SK-N-SH (cell line): ENCODE measurements at regions not wholly inside any gene's neighbourhood (a gene's known extent, or its start where the extent isn't known, plus 50 kb on each side); places are given as distances from the start of the nearest gene placed in this dataset.

ENCODE experiments used
- CTCF ChIA-PET: fragments of 300-600, 350-600 bp; formaldehyde crosslinking; extraction: SDS; loops from one replicate; lab custom pipeline; 2021; lab: Yijun Ruan, JAX
- POLR2A ChIA-PET: fragments of 350-600 bp; sonication (Branson Sonifier 250); formaldehyde crosslinking; extraction: SDS; loops from one replicate; lab custom pipeline; 2020; ENCODE audit warnings: antibody characterized with exemption, inconsistent platforms; lab: Yijun Ruan, JAX
- DNase-seq: peaks from one replicate; pipeline ENCODE4 v3.0.0; 2012
- H2AFZ ChIP-seq: fragments of 200-600 bp; sonication (generic); 2 replicates; pipeline ENCODE4 v1.8.1; 2016; ENCODE audit warnings: antibody characterized with exemption, mild to moderate bottlenecking, low read depth
- H3F3A ChIP-seq: fragments of 200-600 bp; sonication (generic); replicated peaks from 2 replicates; pipeline ENCODE3; 2016; ENCODE audit warnings: antibody characterized with exemption, mild to moderate bottlenecking; ENCODE audit not compliant: insufficient read depth
- H3K27ac ChIP-seq, 2 experiments: fragments of 200-500 bp in 1 of 2; fragments of 200-600 bp in 1 of 2; sonication (Bioruptor generic) in 1 of 2; sonication (generic), shearing (Covaris generic) in 1 of 2; 2 replicates each; pipeline versions ENCODE4 v1.5.1 to v1.6.1; 2014 to 2016; ENCODE audit warnings: low read depth in 2 of 2, inconsistent platforms in 1 of 2, low read length in 1 of 2, mild to moderate bottlenecking in 1 of 2, mixed read lengths in 1 of 2
- H3K27me3 ChIP-seq: fragments of 200-600 bp; sonication (generic), shearing (Covaris generic); 2 replicates; pipeline ENCODE4 v1.6.1; 2016; ENCODE audit warnings: mixed run types; ENCODE audit not compliant: insufficient read depth
- H3K36me3 ChIP-seq, 2 experiments: fragments of 200-500 bp in 1 of 2; fragments of 200-600 bp in 1 of 2; sonication (Bioruptor generic) in 1 of 2; sonication (generic) in 1 of 2; replicated peaks in 1 of 2; 2 replicates each; pipeline versions ENCODE3 to v1.5.1; 2014 to 2016; ENCODE audit warnings: low read length in 1 of 2, mild to moderate bottlenecking in 1 of 2; ENCODE audit not compliant: insufficient read depth in 2 of 2, control insufficient read depth in 1 of 2
- H3K4me1 ChIP-seq, 2 experiments: fragments of 200-500 bp in 1 of 2; fragments of 200-600 bp in 1 of 2; sonication (Bioruptor generic) in 1 of 2; sonication (generic), shearing (Covaris generic) in 1 of 2; 2 replicates each; pipeline versions ENCODE4 v1.5.1 to v1.6.1; 2014 to 2016; ENCODE audit warnings: low read depth in 1 of 2, low read length in 1 of 2, mixed run types in 1 of 2; ENCODE audit not compliant: insufficient read depth in 2 of 2, control insufficient read depth in 1 of 2
- H3K4me2 ChIP-seq: fragments of 200-600 bp; sonication (generic), shearing (Covaris generic); 2 replicates; pipeline ENCODE4 v1.6.1; 2017; ENCODE audit warnings: mixed run types
- H3K4me3 ChIP-seq, 2 experiments: fragments of 200-500 bp in 1 of 2; fragments of 200-600 bp in 1 of 2; sonication (Bioruptor generic) in 1 of 2; sonication (generic), shearing (Covaris generic) in 1 of 2; 2 replicates each; pipeline versions ENCODE4 v1.5.1 to v1.8.1; 2014 to 2016; ENCODE audit warnings: low read depth in 2 of 2, inconsistent platforms in 1 of 2, low read length in 1 of 2, mild to moderate bottlenecking in 1 of 2, mixed read lengths in 1 of 2, moderate library complexity in 1 of 2
- H3K79me2 ChIP-seq: fragments of 200-600 bp; sonication (generic); 2 replicates; pipeline ENCODE4 v1.8.1; 2017; ENCODE audit warnings: mild to moderate bottlenecking; ENCODE audit not compliant: insufficient read depth
- H3K9ac ChIP-seq: fragments of 200-600 bp; sonication (generic); 2 replicates; pipeline ENCODE4 v1.6.1; 2017; ENCODE audit warnings: mixed run types
- H3K9me2 ChIP-seq: fragments of 200-600 bp; sonication (generic); 2 replicates; pipeline ENCODE4 v1.6.1; 2017; ENCODE audit warnings: mixed run types
- H3K9me3 ChIP-seq: fragments of 200-600 bp; sonication (generic); 2 replicates; pipeline ENCODE4 v1.6.1; 2017; ENCODE audit warnings: mixed run types, mild to moderate bottlenecking, moderate library complexity
- H4K20me1 ChIP-seq: fragments of 200-600 bp; sonication (generic); 2 replicates; pipeline ENCODE4 v1.6.1; 2017; ENCODE audit warnings: mild to moderate bottlenecking, mixed run types; ENCODE audit not compliant: insufficient read depth
- CHD2 ChIP-seq: fragments of 150-350 bp; IDR thresholded peaks from 2 replicates; pipeline ENCODE4 v1.6.1; 2018; ENCODE audit warnings: low read length; ENCODE audit not compliant: partially characterized antibody
- GATA2 ChIP-seq: sonication (generic); formaldehyde crosslinking; IDR thresholded peaks from 2 replicates; pipeline ENCODE4 v1.5.0; 2020; ENCODE audit warnings: mild to moderate bottlenecking, missing genetic modification reagents
- MXI1 ChIP-seq: IDR thresholded peaks from 2 replicates; pipeline ENCODE4 v1.6.1; 2012; ENCODE audit warnings: mild to moderate bottlenecking, low read depth, low read length, improper control_type of control experiment
- RAD21 ChIP-seq: IDR thresholded peaks from 2 replicates; pipeline ENCODE4 v1.6.1; 2012; ENCODE audit warnings: mild to moderate bottlenecking, low read length
- REST ChIP-seq: IDR thresholded peaks from 2 replicates; pipeline ENCODE4 v1.6.1; 2012; ENCODE audit warnings: mild to moderate bottlenecking, low read depth, low read length, moderate library complexity
- RFX5 ChIP-seq: IDR thresholded peaks from 2 replicates; pipeline ENCODE4 v1.6.1; 2012; ENCODE audit warnings: mild to moderate bottlenecking, improper control_type of control experiment, low read length
- SMC3 ChIP-seq: IDR thresholded peaks from 2 replicates; pipeline ENCODE4 v1.6.1; 2012; ENCODE audit warnings: low read depth, low read length, improper control_type of control experiment
- USF1 ChIP-seq: IDR thresholded peaks from 2 replicates; pipeline ENCODE4 v1.4.0; 2012; ENCODE audit warnings: low read depth, borderline replicate concordance
- WGBS: methylation state at CpG from one replicate; pipeline ENCODE4 v1.1.6; 2017; ENCODE audit warnings: low lambda C conversion rate; 5-methylcytosine and 5-hydroxymethylcytosine counted together

- TF ChIP-seq REST (no peak), USF1 (no peak), MXI1 (no peak)
Measured at GRCh38 chr1:5451671-5452070, 540.6 kb downstream of the NPHP4 start (continued).

GRCh38 chr1:5448486-5448885 lies 543.7 kb downstream of the NPHP4 start:
- Histone ChIP-seq H3K4me3 (no peak overlapping the region), H3K4me1 (peaks cover 0 to 19% of the 10 kb centered on the region in 2 experiments; a peak in 1 of 4 replicates), H4K20me1 (no peaks in the 10 kb centered on the region), H3K9ac (no peak overlapping the region), H3K27ac (no peak overlapping the region; a peak in 1 of 4 replicates), H3K9me3 (no peaks in the 10 kb centered on the region), H3K79me2 (no peaks in the 10 kb centered on the region), H3F3A (no peaks in the 10 kb centered on the region), H3K4me2 (no peak overlapping the region), H2AFZ (no peak overlapping the region), H3K27me3 (no peaks in the 10 kb centered on the region), H3K9me2 (no peaks in the 10 kb centered on the region), H3K36me3 (no peaks in the 10 kb centered on the region)
- TF ChIP-seq GATA2 (CRISPR knock-in tag) = no peak
- TF ChIP-seq RAD21 = peak; percentile 56
- TF ChIP-seq CHD2 = no peak
- TF ChIP-seq SMC3 = peak; percentile 21; the same call in 1 of the 2 replicates
- DNase-seq = no peak
- CTCF ChIA-PET = interaction anchor here (0.6 to 3.4 kb wide), 11 partner anchors 14 to 793 kb away, joined by 3 to 17 read pairs (median 3); no protein-coding TSS in a partner anchor
- 9% methylated on average over 1 of the region's 6 CpGs for WGBS
- POLR2A ChIA-PET = no interaction called here

- H3K4me3 ChIP-seq = no peak overlapping the region
- CTCF ChIA-PET = interaction anchor here (1.3 to 3.4 kb wide), 5 partner anchors 8 to 298 kb away, joined by 3 to 17 read pairs (median 4); no protein-coding TSS in a partner anchor
- H2AFZ ChIP-seq = no peak overlapping the region
- no peak overlapping the region for H3K4me2 ChIP-seq
- H3K36me3 ChIP-seq = no peaks in the 10 kb centered on the region
- H3K4me1 ChIP-seq = peaks cover 0 to 14% of the 10 kb centered on the region in 2 experiments; a peak in 1 of 4 replicates
- TF ChIP-seq RFX5 = no peak
- TF ChIP-seq, all 33 proteins: peak for 0
- DNase-seq = no peak
- Histone ChIP-seq H3K9me3 (no peaks in the 10 kb centered on the region), H3K27ac (no peak overlapping the region; a peak in 1 of 4 replicates), H3F3A (no peaks in the 10 kb centered on the region), H3K9ac (no peak overlapping the region), H4K20me1 (no peaks in the 10 kb centered on the region), H3K27me3 (no peaks in the 10 kb centered on the region), H3K9me2 (no peaks in the 10 kb centered on the region), H3K79me2 (no peaks in the 10 kb centered on the region)
- POLR2A ChIA-PET = no interaction called here
- WGBS = 40% methylated on average over 3 of the region's 6 CpGs
Measured at GRCh38 chr1:5447503-5447960, 544.7 kb downstream of the NPHP4 start.
